GM20431 (cell line): ENCODE measurements at regions not wholly inside any gene's neighbourhood (a gene's known extent, or its start where the extent isn't known, plus 50 kb on each side); places are given as distances from the start of the nearest gene placed in this dataset.
"Not testable (repeated sequence)": the region's sequence is repeated elsewhere in the genome, so short reads cannot be mapped to it uniquely, and the experiment has no call there.

Source experiments
- in situ Hi-C: fragments of 300-500 bp; cut with MseI, MboI; formaldehyde crosslinking; loops from one replicate; pipeline ENCODE4 v1.15.0; 2020; ENCODE audit warnings: low sequenced_read_pairs; ENCODE audit not compliant: unreplicated experiment

DNA sequence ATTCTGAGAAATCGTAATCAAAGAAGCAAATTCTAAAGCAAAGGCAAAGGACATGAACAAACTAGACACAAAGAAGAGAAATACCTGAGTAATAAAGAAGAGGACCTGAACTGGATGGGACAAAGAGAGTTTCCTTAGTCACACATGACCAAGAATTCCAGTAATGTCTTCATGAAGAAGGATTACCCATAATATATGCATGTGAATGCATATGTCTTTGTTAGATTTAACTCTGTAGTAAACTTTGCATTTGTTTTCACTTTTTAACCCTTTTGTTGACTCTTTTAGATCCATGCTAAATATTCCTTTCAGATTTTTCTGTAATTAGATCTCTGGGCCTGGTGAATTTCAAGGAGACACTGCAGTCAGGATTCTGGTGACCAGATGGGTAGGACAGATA is 279.8 kb downstream of the ARRDC4 start:
- in situ Hi-C loops = no loop called here

DNA sequence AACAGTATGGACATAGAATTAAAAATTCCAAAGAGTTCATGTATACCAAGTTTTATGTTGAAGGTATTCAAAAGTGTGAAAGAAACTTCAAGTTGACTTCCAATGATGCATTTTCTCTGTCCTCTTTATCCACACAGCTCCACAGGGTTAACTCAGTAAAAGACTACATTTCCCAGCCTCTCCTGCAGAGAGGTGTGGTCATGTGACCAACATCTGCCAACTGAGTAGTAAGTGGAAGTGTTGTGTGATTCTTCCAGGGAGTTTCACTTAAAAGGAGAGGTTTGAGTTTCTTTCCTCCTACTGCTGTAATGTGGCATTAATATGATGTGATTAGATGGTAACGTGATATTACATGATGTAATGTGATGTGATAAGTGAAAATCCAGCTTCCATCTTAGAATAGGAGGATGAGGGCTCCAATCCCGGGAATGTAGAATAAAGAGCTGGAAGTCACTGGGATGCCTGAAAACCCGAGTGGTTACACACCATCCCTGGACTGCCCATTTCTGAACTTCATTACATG is 280.6 kb downstream of the ARRDC4 start:
- in situ Hi-C loops = no loop called here

DNA sequence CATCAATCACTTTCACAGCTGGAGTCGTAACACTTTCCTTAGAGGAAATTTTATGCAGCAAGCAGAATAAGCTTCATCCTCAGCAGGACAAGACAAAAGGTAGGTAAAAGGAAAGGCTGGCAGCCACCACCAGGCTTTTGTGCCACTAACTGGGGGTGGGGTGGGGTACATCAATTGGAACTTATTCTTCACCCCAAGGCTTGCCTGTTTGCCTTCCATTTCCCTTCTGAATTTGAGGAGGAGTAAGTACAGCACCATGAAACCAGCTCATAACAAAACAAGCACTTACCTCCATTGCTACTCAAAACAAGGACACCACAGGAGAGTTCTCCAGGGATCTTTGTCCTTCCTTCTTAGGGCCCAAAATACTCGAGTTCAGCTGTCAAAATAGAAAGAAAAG is 296.8 kb downstream of the ARRDC4 start:
- in situ Hi-C loops = no loop called here

DNA sequence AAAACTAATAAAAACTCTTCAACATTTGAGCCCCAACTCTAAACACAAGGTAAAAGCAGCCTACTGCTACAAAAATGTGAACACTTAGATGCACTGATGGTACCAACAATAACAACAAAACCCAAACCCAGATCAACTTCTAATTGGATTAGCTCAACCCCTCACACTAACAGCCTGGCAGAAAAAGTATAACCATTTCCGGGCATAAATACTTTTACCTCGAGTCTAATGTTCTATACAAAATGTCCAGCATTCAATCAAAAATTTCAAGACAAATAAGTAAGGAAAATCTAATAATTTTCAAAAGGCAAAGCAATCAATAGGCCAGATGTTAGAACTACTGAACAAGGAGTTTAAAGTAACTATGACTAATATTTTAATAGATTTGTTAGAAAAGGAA is 303.3 kb downstream of the ARRDC4 start:
- in situ Hi-C loops = no loop called here

DNA sequence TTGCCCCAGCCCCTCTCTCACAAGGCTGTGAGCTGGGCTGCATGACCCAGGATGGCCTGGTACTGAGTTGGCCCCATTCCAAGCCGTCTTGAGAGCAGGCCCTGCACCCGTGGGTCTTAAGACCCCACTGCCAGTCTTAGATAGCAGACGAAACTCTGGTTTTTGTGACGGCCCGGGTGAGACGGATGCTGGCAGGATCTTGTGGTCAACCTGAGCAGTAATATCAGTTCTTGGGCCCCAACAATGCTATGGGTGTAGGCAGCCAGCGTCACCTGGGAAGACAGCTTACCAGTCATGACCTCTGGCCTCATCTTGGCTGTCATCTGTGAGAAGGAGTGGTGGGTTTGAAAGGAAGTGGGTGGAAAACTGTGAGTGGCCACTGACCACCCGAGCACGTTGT is 305.8 kb downstream of the ARRDC4 start:
- in situ Hi-C loops = no loop called here

DNA sequence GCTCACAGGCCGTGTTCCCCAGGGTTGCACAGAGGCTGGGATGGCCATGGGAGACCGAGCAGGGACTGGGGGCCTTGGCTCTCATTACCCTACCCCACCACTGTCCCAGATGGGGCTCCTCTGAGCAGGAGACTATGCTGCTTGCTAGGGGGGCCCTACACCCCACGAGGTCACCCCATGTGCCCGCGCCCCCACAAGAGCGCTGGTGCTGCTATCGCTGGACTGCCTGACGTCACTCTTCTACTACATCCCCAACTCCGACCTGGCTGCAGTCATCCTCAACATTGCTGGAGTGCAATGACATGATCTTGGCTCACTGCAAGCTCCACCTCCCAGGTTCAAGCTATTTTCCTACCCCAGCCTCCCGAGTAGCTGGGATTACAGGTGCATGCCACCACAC is 307.7 kb downstream of the ARRDC4 start:
- in situ Hi-C loops = no loop called here

DNA sequence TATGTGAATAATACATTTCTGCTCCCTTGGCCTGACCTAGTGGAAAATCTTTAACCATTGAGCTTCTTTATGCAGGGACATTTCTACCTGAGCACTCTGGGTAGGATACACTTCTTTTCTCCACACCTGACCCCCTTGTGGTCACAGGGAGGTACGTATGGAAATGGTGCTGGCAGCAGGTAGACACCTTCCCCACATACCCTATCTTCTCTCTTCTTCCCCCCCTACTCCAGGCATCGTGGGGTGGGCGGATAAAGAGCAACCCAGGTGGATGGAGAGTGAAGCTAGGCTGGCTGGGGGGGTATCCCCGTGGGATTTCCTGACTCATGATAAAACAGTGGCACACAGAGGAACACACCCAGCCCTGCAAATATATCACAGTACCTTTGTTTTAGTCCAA is 312.1 kb downstream of the ARRDC4 start:
- in situ Hi-C loops = no loop called here

DNA sequence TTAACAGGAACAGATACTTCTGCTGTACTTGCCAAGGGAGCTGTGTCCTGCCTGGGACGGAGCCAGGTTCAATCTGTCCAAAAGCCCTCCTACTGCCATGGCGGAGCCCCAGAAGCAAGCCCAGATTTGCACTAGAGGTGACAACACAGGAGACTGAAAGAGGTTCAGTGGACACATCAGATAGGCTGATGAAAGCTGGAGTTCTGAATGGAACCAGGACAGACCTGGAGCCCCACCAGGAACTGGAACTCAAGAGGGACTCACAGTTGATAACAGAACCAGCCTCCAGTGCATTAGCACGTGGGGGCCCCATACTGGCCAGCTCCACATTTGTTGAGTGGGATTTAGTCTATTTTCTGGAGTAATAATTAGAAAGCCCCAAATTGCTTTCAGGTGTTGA is 315.5 kb downstream of the ARRDC4 start:
- in situ Hi-C loops = no loop called here

DNA sequence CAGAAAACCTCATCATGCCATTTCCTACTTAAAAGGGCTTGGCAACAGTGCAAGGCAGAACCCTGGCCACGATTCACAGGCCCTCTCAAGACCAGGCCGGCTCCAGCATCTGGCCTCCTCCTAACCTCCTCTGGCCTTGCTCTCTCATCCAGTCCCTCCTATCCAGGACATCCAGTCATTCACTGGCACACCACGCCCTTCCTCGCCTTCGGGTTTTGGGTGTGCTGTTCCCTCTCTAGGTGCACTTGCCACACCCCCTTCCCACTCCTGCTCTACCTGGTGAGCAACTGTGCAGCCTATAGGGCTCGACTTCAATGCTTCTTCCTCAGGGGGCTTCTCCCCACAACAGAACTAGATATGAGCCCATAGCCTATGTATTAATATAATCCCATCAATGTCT is 317.1 kb downstream of the ARRDC4 start:
- in situ Hi-C loops = no loop called here

DNA sequence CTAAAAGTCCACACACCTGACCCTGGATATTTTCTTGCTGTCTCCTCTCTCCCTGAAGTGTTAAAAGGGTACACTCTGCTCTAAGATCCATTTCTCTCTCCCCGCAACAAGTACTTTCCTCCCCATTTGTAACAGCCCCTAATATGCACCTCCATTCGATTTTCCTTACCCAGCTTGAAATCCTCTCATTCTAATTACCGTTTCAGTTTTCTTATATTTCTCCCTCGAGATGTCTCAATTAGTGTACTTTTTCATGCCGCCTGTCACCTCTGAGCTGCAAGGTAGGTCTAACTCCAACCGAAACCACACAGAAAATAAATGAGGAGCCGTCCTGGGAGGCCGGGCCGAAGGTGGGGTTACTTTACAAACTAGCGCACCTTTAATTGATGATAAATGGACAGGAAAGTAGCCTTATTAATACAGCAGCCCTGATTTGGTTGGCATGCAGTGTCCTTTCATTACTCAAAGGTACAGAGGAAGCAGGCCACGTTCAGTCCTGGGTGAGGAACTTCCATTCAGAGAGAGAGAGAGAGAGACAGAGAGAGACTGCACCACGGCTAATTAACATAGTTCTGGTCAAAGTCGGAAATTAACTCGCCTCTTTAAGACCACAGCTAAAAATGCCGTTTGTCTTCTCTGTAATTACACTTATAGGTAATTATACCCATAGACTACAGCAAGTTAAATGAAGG is 319.9 kb downstream of the ARRDC4 start:
- in situ Hi-C loops = no loop called here

DNA sequence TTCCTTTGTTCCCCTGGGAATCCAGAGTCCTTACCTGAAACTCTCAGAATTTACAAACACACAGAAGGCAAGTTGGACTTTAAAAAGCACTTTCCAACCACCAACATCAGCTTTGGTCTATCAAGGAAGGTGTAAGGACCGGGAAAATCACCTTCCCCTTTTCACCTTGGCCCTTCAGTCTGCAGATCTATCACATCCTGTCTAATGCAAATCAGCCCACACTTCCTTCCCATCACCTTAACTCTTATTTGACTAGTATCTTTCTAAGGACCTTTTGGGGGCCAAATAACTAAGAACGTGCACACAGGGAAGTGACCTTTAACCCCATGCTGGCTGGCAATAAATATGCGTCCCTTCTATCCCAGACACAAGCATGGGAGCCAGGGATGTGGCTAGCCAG is 320.6 kb downstream of the ARRDC4 start:
- in situ Hi-C loops = no loop called here

DNA sequence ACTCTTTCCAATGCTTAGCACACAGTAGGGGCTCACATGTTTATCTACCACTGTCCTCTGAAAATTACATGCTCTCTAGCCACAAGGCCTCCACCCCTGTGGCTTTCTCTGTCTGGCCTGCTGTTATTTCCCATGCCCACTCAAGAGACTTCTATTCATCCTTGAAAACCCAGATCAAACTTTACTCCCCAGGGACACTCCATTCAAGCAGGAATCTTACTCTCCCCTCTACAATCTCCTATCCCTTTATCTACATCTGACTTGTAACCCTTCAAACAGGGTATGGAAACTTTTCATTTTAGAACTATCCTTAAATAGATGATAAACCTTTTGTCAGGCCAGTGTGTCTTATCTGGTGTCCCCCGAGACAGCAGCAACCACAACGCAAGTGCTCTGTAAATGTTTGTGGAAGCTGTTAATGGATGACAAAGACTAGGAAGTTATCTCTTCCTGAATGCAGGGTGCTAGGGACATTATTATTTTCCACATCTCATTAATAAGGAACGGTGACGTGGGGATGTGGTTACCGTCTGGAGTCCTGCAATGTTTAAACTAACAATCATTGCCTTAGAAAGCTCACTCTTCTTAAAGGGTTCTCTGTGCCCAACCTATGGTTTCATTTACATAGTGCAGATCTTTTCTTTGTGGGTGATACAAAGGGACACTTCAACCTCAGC is 322.3 kb downstream of the ARRDC4 start:
- in situ Hi-C loops = no loop called here

DNA sequence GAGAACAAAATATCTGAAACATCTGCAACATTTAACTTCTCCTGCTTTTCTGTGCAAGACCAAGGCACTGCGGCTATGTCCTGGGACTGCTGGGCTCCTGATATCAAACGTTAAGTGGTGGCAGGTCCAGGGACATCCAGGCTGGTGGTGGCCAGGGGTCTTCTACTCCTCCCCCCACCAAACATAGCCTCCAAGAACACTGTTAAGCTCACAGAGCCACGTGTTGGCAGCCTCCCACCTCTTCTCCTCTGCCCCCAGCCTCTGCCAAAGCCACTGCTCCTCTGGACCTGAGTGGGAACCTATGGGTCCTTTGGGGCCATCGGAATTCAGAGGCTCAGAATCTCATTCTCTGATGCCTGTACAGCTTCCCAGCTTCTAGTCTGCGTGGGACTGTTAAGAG is 325.7 kb downstream of the ARRDC4 start:
- in situ Hi-C loops = no loop called here

DNA sequence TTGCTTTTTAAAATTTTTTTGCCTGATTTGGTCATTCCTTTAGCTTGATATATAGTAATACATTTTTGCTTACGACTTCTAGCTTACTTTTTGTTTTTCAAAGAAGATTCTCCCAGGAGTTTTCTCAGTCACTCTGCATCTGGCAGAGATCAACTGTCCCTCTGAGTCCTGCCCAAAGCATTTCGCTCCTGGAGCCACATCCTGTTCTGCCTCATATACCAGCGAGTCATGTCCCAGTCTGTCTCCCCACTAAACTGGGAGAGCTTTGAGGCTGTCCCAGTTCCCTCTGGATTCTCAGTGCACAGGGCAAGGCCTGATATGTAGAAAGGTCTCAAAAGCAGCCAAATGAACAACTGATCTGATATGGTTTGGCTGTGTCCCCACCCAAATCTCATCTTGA is 326.3 kb downstream of the ARRDC4 start:
- in situ Hi-C loops = no loop called here

DNA sequence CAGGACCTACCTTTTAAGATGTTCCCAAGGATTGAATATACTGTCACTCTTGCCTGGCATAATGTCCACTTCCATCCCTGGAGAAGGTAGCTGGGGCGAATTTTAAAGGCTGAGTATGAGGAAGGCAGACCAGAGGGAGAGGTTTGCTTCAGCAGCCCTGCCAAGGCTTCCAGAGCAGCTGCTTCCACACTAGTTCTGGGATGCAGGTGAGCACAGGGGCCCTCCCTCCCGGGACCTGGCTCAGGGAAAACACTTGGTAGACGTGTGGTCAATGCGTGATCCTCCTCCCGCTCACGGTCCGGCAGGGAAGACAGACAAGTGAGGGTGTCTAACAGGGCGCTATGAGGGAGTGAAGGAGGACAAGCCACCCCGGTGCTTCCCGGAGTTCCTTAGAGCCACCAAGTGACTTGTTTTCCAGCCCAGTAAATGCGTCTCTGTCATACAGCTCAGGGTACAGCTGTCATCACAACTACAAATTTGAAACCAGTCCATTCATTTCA is 327.6 kb downstream of the ARRDC4 start:
- in situ Hi-C loops = no loop called here

DNA sequence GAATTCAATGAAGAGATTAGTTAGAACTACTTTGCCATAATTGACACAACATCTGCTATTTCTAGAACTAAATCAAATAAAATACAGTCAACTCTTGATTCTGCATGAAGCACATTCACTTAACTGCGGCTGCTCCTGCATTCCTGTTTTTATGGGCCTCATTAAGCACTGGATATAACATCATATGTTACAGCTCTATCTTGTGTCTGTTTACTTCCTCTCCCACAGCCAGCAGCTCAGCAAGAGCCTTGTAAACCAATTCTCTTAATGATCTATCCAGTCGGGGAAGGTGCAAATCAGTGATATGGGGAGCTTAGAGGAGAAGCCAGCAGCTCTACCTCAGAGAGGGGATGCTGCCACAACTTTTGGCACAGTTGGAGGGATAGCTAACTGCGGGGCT is 329.2 kb downstream of the ARRDC4 start:
- in situ Hi-C loops = no loop called here

DNA sequence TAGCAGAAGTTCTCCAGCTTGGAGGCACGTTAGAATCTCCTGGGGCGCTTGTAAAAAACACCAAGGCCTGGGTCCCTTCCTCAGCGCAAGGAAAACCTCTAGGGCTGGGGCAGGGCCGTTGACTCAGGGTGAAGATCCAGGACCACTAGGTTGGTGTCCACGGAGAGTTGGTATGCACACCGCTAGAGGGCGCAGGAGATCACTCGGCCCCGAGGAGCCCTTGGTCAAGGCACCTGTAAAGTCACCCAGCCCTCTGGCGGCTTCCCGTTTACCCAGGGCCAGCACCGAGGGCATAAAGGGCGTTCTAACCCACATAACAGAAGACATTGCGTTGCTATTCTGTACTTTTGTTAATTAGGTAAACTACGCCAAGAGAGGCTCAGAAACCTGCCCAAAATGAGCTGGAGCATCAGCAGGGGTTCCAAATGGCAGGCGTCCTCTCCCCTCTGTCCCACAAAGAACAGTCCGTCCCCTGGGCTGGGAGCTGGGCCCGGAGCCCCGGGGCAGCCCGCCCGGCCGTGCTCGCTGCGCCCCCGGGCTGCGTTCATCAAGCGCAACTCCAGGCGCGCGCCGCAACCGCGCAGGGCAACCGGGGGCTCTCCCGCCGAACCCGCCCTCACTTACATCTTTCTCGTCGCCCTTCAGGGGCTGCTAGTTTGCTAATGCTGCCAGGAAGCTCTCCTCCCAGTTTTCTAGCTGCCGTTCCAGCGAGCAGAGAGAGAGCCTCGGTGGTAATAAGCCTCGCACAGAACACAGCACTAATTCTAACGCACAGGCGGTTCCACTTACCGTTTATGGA is 332.1 kb downstream of the ARRDC4 start:
- in situ Hi-C loops = no loop called here

DNA sequence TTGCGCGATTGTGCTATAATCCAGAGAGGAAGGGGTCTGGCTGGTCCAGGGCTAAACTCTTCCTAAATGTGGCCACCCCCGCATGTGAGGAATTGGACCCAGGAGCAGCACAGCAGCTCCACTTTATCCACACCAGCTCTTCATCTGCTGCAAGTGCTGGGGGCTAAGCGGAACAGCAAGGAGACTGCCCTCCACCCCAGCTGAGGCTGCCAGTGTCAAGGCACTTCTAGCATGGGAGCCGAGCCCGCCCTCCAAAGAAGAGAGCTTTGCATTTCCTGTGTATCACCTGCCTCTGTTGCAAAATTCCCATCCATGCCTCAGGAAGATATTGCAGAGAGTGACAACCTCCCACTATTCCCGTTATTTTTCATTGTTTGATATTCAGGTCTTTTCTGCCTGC is 333.6 kb downstream of the ARRDC4 start:
- in situ Hi-C loops = no loop called here

DNA sequence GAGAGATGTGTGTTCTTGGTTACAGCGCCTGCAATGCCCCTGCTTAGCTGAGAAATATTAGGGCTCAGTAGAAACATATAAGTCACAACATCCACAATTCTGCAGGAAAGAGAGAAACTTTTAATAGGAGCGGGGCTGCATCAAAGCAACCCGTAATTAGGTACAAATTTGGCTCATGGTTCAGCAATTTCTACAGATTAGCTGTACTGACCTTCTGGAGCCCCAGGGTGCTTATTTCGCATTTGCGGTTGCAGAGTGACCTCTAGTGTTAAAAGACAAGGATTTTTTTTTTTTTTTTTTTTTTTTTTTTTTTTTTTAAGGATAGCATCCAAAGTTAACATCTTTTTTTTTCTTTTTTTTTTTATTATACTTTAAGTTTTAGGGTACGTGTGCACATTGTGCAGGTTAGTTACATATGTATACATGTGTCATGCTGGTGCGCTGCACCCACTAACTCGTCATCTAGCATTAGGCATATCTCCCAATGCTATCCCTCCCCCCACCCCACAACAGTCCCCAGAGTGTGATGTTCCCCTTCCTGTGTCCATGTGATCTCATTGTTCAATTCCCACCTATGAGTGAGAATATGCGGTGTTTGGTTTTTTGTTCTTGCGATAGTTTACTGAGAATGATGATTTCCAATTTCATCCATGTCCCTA is 334.7 kb downstream of the ARRDC4 start:
- in situ Hi-C loops = not testable (repeated sequence)

DNA sequence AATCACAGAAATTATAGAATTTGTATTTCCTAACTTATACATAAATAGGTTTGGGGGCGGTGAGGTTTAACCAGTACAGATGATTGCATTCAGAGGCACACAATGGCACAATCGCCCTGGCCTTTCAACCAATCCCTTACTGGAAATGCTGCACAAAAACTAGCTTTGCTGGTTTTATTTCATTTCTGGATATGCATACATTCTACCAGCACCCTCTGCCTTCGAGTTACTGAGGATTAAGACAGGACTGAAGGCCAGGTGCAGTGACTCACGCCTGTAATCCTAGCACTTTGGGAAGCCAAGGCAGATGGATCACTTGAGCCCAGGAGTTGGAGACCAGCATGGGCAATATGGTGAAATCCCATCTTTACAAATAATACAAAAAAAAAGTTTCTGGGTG is 336.1 kb downstream of the ARRDC4 start:
- in situ Hi-C loops = no loop called here
